Vagina (tissue), 2 donors: ENCODE measurements at regions not wholly inside any gene's neighbourhood (a gene's known extent, or its start where the extent isn't known, plus 50 kb on each side); places are given as distances from the start of the nearest gene placed in this dataset.

Experiments used
- POLR2A ChIP-seq, 2 donors: fragments of 450-650 bp; IDR thresholded peaks; one replicate each; pipeline ENCODE4 v1.6.1; 2017; ENCODE audit warnings: antibody characterized with exemption in 2 of 2, mild to moderate bottlenecking in 2 of 2, moderate library complexity in 2 of 2
- TF ChIP-seq, protein P1 (sequence below), 3 experiments: fragments of 450-650 bp in 2 of 3; fragments of 200-600 bp in 1 of 3; sonication (generic) in 1 of 3; IDR thresholded peaks; one replicate each; pipeline ENCODE4 v1.5.1; 2017 to 2019; ENCODE audit warnings: antibody characterized with exemption in 3 of 3, mild to moderate bottlenecking in 2 of 3, moderate library complexity in 2 of 3

DNA sequence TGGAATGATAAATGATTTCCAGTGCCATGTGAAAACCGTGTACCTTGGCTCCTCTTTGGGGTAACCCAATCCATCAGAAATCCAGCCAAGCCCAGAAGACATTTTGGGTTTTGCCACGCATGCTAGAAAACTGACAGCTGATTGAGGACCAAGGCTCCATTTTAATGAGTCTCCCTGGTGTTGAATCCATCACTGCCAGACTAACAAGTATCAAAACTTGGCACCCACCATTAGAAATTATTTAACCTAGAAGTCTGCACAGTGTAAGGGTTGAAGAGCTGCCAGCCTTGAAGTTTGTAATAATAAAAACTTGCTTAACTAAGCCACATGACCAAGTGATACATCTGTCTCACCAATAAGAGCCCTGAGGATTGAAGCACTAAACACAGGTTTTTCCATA, 369.9 kb downstream of the DNAH5 start:
- TF ChIP-seq POLR2A (IDR thresholded peaks at IDR 0.05) = no peak
- TF ChIP-seq, protein P1, sequence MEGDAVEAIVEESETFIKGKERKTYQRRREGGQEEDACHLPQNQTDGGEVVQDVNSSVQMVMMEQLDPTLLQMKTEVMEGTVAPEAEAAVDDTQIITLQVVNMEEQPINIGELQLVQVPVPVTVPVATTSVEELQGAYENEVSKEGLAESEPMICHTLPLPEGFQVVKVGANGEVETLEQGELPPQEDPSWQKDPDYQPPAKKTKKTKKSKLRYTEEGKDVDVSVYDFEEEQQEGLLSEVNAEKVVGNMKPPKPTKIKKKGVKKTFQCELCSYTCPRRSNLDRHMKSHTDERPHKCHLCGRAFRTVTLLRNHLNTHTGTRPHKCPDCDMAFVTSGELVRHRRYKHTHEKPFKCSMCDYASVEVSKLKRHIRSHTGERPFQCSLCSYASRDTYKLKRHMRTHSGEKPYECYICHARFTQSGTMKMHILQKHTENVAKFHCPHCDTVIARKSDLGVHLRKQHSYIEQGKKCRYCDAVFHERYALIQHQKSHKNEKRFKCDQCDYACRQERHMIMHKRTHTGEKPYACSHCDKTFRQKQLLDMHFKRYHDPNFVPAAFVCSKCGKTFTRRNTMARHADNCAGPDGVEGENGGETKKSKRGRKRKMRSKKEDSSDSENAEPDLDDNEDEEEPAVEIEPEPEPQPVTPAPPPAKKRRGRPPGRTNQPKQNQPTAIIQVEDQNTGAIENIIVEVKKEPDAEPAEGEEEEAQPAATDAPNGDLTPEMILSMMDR (IDR thresholded peaks at IDR 0.05) = no peak
